Thyroid gland (tissue), 4 donors: ENCODE measurements at regions not wholly inside any gene's neighbourhood (a gene's known extent, or its start where the extent isn't known, plus 50 kb on each side); places are given as distances from the start of the nearest gene placed in this dataset.

ENCODE experiments used
- CTCF ChIP-seq, 6 experiments: fragments of 200-600 bp in 3 of 6; fragments of 450-650 bp in 3 of 6; sonication (generic) in 3 of 6; IDR thresholded peaks; one replicate each; pipeline ENCODE4 v1.5.1; 2016 to 2019; ENCODE audit warnings: antibody characterized with exemption in 6 of 6, mild to moderate bottlenecking in 2 of 6, inconsistent platforms in 1 of 6, moderate library complexity in 1 of 6
- POLR2A ChIP-seq, 2 donors: fragments of 450-650 bp; IDR thresholded peaks; one replicate each; pipeline ENCODE4 v1.6.1; 2017; ENCODE audit warnings: antibody characterized with exemption in 2 of 2, mild to moderate bottlenecking in 2 of 2, moderate library complexity in 1 of 2

GRCh38 chr10:24097751-24098207 lies 111.2 kb upstream of the KIAA1217 start:
- TF ChIP-seq CTCF (IDR thresholded peaks at IDR 0.05) (peak in 2 of 6 experiments; percentile 8 to 26), POLR2A (IDR thresholded peaks at IDR 0.05) (peak in 1 of 2 donors; percentile 58)
